Hepatic stellate cell (primary cell): ENCODE measurements at regions not wholly inside any gene's neighbourhood (a gene's known extent, or its start where the extent isn't known, plus 50 kb on each side); places are given as distances from the start of the nearest gene placed in this dataset.
A peak's percentile ranks its signal among the peaks of the same experiment; 100 is the strongest.
"Not testable (repeated sequence)": the region's sequence is repeated elsewhere in the genome, so short reads cannot be mapped to it uniquely, and the experiment has no call there.

ENCODE experiments used
- DNase-seq: peaks from one replicate; pipeline ENCODE4 v3.0.0; 2011; ENCODE audit warnings: low spot score

- DNase-seq: not testable (repeated sequence)
Measured at GRCh38 chr2:113386780-113387433, 50.6 kb upstream of the ZNG1B start.

GRCh38 chr2:113379621-113380020 lies 57.9 kb upstream of the ZNG1B start:
- not testable (repeated sequence) for DNase-seq

- no peak for DNase-seq
Measured at GRCh38 chr2:113376913-113377445, 60.5 kb upstream of the ZNG1B start.

GRCh38 chr2:113376253-113376912 lies 61.1 kb upstream of the ZNG1B start:
- no peak for DNase-seq

DNA sequence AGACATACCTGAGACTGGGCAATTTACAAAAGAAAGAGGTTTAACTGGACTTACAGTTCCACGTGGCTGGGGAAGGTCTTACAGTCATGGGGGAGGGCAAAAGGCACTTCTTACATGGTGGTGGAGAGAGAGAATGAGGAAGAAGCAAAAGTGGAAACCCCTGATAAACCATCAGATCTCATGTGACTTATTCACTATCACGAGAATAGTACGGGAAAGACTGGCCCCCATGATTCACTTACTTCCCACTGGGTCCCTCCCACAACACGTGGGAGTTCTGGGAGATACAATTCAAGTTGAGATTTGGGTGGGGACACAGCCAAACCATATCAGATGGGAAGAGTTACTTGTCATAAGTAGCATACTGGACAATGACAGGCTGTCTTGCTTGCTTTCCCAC lies 62.6 kb upstream of the ZNG1B start:
- DNase-seq: not testable (repeated sequence)

- not testable (repeated sequence) for DNase-seq
Measured at GRCh38 chr2:113372258-113372834, 65.1 kb upstream of the ZNG1B start.

DNA sequence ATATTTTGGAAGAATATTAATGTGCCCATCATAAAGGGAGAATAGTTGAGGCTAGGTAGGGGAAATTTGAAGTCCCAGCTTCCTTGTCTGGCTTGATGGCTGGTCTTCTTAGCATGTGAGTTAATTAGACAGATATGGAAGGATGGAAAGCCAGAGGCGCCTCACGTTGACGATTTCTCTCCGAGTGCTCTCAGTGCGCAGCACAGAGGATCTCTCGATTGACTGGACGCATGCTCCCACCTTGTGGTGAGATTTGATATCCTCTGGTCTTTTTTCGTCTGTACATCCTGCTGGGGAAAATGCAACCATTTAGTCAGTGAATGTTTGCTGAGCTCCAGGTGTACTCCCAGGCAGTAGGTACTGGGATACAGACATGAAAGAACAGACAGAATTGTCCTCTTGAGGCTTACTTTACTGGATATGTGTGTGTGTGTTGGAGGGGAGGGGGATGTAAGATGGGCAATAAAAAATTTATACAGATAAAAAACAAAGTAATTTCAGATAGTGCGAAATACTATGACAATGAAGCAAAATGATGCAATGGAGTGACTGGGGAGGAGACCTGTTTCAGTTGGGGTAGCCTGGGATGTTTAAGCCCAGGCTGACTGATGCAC lies 66.9 kb upstream of the ZNG1B start:
- DNase-seq: peak; percentile 60

GRCh38 chr2:113370030-113370429 lies 67.5 kb upstream of the ZNG1B start:
- DNase-seq: no peak

DNA sequence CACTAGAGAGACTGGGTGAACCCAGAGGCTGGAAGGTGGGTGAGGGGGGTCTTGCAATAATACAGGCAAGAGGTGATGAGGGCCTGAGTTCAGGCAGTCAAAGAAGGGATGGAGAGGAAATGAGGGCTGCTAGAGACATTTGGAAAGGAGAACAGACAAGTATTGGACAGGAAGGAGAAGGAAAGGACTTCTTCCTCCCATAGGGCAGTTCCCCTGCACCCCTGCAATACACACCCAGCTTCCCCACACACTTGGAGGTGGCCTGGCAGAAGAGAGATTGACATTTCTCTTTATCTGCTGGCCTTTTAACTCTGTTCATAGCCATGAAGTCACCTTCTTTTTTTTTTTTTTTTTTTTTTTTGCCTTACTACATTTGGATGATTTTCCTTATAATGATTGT lies 68.9 kb upstream of the ZNG1B start:
- DNase-seq: not testable (repeated sequence)

DNA sequence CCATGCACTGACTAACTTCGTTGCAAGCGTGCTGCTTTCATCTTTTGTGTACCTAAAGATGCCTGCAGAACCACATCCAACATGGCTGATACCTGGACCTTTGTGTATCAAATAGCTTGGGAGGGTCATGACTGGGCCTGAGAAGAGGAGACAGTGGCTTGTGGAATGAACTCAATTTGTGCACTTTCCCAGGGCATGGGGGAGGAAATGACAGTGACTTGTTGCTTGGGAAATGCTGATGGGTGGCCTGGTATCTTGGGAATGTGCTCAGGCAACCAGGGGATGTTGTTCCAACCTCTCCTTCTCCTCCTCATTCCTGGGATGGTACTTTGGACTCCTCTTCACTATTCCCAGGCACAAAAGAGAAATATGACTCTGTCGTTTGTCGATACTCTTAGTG lies 70.7 kb upstream of the ZNG1B start:
- DNase-seq: not testable (repeated sequence)

DNA sequence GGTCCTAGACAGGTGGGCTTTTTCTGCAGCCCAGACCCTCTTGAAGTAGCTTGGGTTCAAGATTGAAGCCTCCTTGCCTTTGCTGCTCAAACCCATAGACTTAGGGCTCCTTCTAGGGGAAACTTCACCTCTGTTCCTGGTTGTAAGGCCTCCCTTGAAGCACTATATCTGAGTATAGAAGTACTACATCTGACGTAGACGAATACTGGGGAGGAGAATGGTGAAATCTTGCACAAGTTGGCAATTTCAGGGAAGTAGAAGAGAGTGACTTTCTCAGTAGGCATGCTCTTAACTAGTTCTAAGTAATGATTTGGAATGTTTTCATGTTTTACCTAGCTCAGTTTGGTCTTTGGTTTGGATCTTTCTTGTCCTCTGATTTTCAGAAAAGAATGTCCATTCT lies 71.7 kb upstream of the ZNG1B start:
- not testable (repeated sequence) for DNase-seq

GRCh38 chr2:113365290-113365689 lies 72.2 kb upstream of the ZNG1B start:
- not testable (repeated sequence) for DNase-seq

- no peak for DNase-seq
Measured at GRCh38 chr2:113361051-113361450, 76.4 kb upstream of the ZNG1B start.

DNA sequence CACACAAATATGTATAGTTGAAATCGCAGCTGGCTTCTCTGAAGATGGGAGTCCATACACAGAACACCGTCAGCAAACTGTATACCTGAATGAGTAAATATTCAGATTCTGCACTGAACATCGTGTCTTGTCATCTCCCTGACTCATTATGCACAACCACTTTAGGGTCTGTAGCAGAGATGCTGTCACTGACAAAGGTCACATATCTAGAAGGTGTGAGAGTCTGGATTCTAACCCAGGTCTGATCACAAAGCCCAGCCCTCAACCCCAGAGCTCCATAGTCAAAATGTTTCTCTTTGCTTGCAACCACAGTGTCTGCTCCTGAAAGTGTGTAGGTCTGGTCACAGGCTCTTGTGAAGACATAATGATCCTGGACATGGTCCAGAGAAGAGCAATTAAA lies 78.3 kb upstream of the PAX8 start:
- DNase-seq: no peak

DNA sequence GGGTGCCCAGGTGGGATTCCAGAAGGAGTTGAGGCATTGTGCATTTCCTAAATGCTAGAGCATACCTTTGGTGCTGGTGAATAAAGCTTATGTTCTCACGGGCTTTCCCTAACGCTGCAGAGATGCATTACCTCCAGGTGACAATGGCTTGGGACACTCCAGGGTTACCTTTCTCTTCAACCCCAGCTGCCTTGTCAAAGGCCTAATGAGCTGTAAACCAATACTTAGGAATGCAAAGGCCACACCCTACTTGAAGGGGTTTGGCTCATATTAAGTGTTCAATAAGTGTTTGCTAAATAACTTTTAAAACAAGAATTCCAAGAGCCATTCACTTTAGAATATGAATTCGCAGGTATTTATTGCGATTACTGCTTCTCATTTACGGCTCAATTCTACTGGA lies 77.6 kb upstream of the PAX8 start:
- not testable (repeated sequence) for DNase-seq

DNA sequence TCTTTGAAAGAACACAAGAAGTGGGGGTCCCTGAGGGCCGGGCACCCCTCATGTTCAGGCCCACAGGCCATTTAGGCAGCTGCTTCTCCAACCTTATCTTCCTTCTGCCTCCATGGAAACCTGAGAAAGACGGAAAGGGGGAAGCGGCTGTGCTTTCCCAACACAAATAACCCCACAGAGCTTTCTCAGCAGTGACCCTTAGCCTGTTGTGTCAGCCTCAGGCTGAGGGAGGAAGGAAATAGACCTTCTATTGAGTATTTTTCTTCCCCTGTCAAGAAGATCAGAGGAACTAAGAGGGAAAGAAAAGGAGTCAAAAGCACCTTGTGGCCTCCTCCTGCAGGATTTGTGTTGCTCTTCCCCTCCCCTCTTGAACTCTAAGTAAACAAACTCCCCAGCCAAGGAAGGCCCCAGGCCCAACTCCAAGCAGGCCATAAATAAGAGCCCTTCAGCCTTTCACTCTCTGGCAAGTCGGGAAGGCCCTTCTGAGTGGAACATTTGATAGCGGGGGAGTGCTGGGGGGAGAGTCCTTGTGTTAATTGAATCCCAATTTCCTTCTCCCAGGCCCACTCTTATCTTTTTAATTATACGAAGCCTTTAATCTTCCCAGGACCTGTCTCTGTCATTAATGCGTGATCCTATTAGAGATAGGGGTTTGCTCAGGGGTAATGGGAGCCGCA lies 76.8 kb upstream of the PAX8 start:
- not testable (repeated sequence) for DNase-seq

DNA sequence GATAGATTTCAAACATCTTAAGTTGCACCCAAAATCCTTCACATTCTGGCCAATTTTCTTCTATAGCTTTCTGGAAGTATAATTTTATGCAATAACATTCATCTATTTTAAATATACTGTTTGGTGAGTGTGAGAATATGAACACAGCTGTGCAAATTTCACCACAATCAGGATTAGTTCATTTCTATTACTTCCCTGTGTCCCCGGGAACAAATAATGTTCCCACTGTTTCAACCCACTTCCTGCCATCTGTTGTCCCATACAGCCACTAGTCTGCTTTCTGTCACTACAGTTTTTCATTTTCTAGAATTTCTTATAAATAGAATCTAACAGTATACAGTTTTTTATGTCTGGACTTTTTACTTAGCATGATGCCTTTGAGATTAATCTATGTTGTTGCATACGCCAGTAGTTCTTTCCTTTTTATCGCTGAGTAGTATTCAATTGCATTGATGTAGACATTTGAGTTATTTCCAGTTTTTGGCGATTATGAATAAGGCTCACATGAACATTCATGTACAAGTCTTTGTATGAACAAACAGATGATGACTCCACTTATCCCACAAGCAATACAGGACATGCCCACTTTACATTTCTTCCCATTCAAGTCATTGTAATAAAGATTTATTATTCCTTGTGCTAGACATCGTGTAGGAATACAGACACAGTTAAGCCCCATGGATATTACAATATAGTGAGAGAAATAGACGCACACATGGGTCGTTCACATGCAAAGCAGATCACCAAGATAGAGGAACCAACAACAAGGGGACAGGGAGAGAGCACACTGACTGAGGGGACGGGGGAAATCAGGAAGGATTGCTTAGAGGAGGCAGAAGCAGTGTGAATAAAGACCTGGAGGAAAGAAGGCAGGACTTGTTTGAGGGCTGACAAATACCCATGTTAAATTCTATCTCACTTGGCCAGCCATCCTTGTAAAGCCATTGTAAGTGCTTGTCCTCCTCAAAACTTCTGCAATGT lies 72.9 kb upstream of the PAX8 start:
- DNase-seq: no peak

DNA sequence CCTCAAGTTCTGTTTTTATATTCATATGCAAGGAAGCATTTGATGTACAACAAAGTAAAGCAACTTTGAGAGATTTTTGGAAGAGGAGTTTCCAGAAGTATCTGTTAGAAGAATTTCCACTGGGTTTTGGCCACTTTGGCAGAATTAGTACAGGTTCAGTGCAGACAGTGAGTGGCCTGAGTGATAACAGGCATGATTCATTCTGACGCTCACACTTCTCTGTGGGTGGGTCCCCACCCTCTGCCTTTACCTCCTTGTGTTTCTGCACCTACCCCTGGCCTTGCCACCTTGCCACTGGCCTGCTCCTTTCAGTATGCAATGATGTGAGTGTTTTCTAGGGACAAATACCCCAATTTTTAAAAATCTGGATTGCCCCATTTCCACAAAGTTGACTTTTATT lies 65.1 kb upstream of the PAX8 start:
- DNase-seq: not testable (repeated sequence)

- DNase-seq: no peak
Measured at GRCh38 chr2:113342650-113343049, 63.9 kb upstream of the PAX8 start.

GRCh38 chr2:113341870-113342253 lies 63.1 kb upstream of the PAX8 start:
- DNase-seq: not testable (repeated sequence)
